Neutrophil (primary cell): ENCODE measurements at regions not wholly inside any gene's neighbourhood (a gene's known extent, or its start where the extent isn't known, plus 50 kb on each side); places are given as distances from the start of the nearest gene placed in this dataset.

Source experiments
- H3K27ac ChIP-seq: fragments of 200-600 bp; sonication (generic); 2 replicates; pipeline ENCODE4 v1.5.1; 2016; ENCODE audit warnings: mild to moderate bottlenecking, moderate library complexity
- H3K27me3 ChIP-seq: fragments of 200-600 bp; sonication (generic); 2 replicates; pipeline ENCODE4 v1.6.0; 2016; ENCODE audit warnings: mild to moderate bottlenecking
- H3K36me3 ChIP-seq: fragments of 200-600 bp; sonication (generic); 2 replicates; pipeline ENCODE4 v1.5.1; 2017
- H3K4me1 ChIP-seq, 2 experiments: fragments of 200-600 bp in 1 of 2; sonication (generic) in 1 of 2; 1 replicate in 1 of 2; 2 replicates in 1 of 2; pipeline versions ENCODE4 v1.5.1 to v1.6.1; 2013 to 2016; ENCODE audit warnings: low read depth in 1 of 2, low read length in 1 of 2, mild to moderate bottlenecking in 1 of 2, moderate library complexity in 1 of 2; ENCODE audit not compliant: control insufficient read depth in 1 of 2, insufficient read depth in 1 of 2
- H3K4me3 ChIP-seq, 2 experiments: fragments of 200-600 bp in 1 of 2; sonication (generic) in 1 of 2; 1 replicate in 1 of 2; 2 replicates in 1 of 2; pipeline ENCODE4 v1.5.1; 2013 to 2016; ENCODE audit warnings: low read depth in 1 of 2, low read length in 1 of 2, mild to moderate bottlenecking in 1 of 2, moderate library complexity in 1 of 2
- H3K9me3 ChIP-seq: fragments of 200-600 bp; sonication (generic); 2 replicates; pipeline ENCODE4 v1.5.1; 2016
- TF ChIP-seq, protein P1 (sequence below): fragments of 200-600 bp; sonication (generic); IDR thresholded peaks from 2 replicates; pipeline ENCODE4 v1.5.1; 2016; ENCODE audit warnings: antibody characterized with exemption

DNA sequence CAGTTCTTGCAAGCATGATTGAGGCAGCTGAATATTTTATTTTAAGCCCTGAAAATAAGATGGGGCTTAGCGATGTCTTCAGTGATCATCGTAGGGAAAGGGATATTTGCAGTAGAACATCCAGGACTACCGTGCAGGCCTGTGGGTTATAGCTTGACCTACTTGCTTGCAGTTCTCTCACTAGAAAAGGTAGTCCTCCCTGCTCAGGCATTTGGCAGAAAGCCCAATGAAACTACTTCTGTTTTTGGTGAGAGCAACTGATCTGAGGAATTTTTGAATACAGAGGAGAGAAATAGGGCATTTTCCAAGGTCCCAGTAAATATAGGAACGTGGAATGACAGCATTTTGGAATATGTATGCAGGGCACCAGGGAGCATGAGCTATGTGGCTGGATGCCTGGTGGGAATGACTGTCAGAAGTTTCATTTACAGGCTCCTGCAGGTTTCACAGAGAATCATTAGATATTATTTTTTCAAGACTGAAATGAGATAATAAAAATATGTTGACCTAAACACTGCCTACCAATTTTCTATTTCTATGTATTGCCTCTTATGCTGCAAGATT, 417.9 kb upstream of the ACTBL2 start:
- no peak overlapping the region for H3K27ac ChIP-seq
- H3K9me3 ChIP-seq = no peaks in the 10 kb centered on the region
- H3K4me3 ChIP-seq = no peak overlapping the region
- no peaks in the 10 kb centered on the region for H3K36me3 ChIP-seq
- H3K27me3 ChIP-seq = no peaks in the 10 kb centered on the region
- H3K4me1 ChIP-seq = no peaks in the 10 kb centered on the region
- TF ChIP-seq, protein P1, sequence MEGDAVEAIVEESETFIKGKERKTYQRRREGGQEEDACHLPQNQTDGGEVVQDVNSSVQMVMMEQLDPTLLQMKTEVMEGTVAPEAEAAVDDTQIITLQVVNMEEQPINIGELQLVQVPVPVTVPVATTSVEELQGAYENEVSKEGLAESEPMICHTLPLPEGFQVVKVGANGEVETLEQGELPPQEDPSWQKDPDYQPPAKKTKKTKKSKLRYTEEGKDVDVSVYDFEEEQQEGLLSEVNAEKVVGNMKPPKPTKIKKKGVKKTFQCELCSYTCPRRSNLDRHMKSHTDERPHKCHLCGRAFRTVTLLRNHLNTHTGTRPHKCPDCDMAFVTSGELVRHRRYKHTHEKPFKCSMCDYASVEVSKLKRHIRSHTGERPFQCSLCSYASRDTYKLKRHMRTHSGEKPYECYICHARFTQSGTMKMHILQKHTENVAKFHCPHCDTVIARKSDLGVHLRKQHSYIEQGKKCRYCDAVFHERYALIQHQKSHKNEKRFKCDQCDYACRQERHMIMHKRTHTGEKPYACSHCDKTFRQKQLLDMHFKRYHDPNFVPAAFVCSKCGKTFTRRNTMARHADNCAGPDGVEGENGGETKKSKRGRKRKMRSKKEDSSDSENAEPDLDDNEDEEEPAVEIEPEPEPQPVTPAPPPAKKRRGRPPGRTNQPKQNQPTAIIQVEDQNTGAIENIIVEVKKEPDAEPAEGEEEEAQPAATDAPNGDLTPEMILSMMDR = no peak

DNA sequence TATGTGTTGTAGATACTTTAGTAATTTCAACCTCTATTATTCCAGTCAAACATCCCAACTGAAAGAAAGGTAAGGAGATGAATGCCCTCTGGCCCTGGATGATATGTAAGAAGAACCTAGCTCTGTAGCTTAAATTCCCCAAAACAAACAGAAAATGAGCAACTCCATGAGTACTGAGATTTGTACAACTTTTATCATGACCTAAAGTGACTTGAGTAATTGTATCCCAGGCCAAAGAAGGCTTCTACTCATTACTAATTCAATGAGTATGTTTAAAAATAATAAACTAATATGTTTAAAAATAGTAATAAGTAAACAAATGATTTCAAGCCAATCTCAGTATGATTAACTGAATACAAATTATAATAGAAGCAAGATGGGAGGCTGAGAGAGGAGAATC, 414.0 kb upstream of the ACTBL2 start:
- H3K36me3 ChIP-seq = no peaks in the 10 kb centered on the region
- TF ChIP-seq, protein P1 = no peak
- H3K4me1 ChIP-seq = no peaks in the 10 kb centered on the region
- H3K9me3 ChIP-seq = no peaks in the 10 kb centered on the region
- H3K27me3 ChIP-seq = no peaks in the 10 kb centered on the region
- no peak overlapping the region for H3K4me3 ChIP-seq
- H3K27ac ChIP-seq = no peak overlapping the region

DNA sequence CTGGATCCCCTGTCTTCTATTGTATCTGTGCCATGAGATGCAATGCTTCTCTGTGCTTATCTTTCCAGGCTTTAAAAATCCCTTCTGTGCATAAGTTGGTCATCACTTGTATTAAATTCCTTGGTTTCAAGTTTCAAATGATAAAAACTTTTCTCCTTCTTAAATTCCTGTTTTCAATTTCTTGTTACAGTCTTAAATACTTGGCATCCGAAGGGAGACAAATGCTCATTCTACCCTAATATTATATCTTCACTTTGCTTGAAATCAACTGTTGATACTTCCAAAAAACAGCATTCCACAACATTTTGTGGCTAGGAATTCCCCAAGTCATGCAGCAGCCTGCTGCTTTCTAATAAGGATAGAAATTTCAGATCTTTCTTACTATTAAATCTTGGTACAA, 413.2 kb upstream of the ACTBL2 start:
- Histone ChIP-seq H3K36me3 (no peaks in the 10 kb centered on the region), H3K9me3 (no peaks in the 10 kb centered on the region), H3K27ac (no peak overlapping the region), H3K4me1 (no peaks in the 10 kb centered on the region), H3K27me3 (no peaks in the 10 kb centered on the region), H3K4me3 (no peak overlapping the region)
- TF ChIP-seq, protein P1 = no peak

DNA sequence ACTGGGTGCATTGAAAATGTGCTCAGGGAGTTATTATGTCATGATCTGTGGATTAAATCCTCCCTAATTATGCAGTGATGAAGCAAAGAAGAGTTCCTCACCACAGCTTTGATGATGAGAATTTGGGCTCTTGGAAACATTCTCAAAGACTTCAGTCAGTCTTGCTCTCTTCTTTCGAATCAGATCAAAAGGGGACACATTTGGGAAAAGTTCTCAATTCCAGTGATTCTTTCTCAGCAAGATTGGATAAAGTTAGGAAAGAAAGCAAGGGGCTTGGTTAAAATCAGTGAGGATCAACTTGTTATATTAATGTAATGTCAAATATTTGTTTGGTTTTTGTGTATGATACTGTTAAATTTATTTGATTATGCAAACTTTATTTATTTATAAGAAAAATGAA, 411.3 kb upstream of the ACTBL2 start:
- TF ChIP-seq, protein P1 = no peak

DNA sequence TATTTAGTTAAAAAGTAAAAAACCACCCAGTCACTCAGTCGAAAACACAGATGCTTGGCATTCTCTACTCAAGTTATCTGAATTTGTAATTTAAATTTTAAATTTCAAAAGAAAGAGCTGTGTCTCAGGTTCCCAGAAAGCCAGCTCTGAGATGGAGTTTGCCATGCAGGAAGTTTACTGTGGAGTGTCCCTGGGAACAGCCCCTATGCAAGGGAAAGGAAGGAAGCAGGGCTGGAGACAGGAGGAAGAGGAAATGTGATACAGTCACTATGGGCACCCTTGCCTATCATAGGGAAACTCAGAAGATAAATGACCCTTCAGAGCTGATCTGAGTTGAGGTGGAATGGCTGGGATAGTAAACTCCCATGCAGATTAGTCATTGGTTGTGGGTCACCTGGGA, 408.8 kb upstream of the ACTBL2 start:
- Histone ChIP-seq H3K27ac (no peak overlapping the region), H3K4me3 (no peak overlapping the region), H3K27me3 (no peaks in the 10 kb centered on the region), H3K36me3 (no peaks in the 10 kb centered on the region), H3K9me3 (no peaks in the 10 kb centered on the region), H3K4me1 (no peaks in the 10 kb centered on the region)
- TF ChIP-seq, protein P1 = no peak

More for the DNA sequence above, 411.3 kb upstream of the ACTBL2 start:
- H3K9me3 ChIP-seq = no peaks in the 10 kb centered on the region
- no peaks in the 10 kb centered on the region for H3K27me3 ChIP-seq
- no peaks in the 10 kb centered on the region for H3K4me1 ChIP-seq
- no peak overlapping the region for H3K4me3 ChIP-seq
- H3K27ac ChIP-seq = no peak overlapping the region
- no peaks in the 10 kb centered on the region for H3K36me3 ChIP-seq

DNA sequence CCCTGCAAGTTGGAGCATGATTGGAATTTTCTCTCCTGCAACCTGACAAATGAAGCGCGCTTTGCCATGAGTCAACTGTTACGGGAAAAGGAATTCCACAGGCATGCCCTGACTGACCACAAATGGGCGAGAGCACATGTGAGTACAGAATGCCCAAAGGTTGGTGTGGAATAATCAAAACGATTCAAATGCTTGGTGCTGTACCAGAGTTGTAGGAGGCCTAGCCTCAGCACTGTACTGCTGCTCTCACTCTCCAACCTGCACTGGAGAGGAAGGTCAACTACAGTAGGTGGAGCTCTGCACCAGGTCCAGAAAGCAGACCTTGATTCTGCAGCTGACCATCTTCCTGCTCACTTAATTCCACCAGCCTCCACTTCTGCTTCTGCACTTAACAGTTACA, 406.9 kb upstream of the ACTBL2 start:
- Histone ChIP-seq H3K9me3 (no peaks in the 10 kb centered on the region), H3K4me3 (no peak overlapping the region), H3K4me1 (no peaks in the 10 kb centered on the region), H3K27ac (no peak overlapping the region), H3K27me3 (no peaks in the 10 kb centered on the region), H3K36me3 (no peaks in the 10 kb centered on the region)
- TF ChIP-seq, protein P1 = no peak
